Activated CD4-positive, alpha-beta T cell treated with anti-CD3 and anti-CD28 coated beads for 48 hours (primary cell): ENCODE measurements at regions not wholly inside any gene's neighbourhood (a gene's known extent, or its start where the extent isn't known, plus 50 kb on each side); places are given as distances from the start of the nearest gene placed in this dataset.
"Not testable (repeated sequence)": the region's sequence is repeated elsewhere in the genome, so short reads cannot be mapped to it uniquely, and the experiment has no call there.

Experiments used
- DNase-seq: peaks from one replicate; pipeline ENCODE4 v3.0.0-alpha.2; 2020

- no peak for DNase-seq
Observed at GRCh38 chr7:65317372-65317771, 56.3 kb upstream of the ZNF92 start.

DNA sequence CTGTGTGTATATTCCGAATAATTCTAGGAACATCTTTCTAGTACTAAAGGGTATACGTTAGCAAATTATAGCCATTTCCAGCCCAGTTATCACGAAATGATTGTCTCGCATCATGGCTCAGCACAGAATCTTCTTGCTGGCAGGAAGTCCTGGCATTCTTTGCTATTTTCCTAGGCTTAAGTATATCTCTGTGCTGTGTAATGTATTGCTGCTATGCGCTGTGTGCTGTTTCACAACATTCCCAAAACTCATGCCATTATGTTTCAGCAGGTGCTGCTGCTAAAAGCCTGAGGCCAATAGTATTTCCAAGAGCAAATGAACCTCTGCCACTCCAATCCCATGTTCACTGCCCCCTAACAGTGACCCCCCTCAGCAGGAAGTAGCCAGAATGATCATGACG, 62.9 kb upstream of the ZNF92 start:
- no peak for DNase-seq

GRCh38 chr7:65308300-65308678, 65.4 kb upstream of the ZNF92 start:
- DNase-seq, result no peak

GRCh38 chr7:65307651-65308299, 65.9 kb upstream of the ZNF92 start:
- peak; percentile 42 for DNase-seq

- no peak for DNase-seq
Observed at GRCh38 chr7:65304175-65304574, 69.5 kb upstream of the ZNF92 start.

GRCh38 chr7:65302883-65303282, 70.8 kb upstream of the ZNF92 start:
- DNase-seq, result no peak

DNA sequence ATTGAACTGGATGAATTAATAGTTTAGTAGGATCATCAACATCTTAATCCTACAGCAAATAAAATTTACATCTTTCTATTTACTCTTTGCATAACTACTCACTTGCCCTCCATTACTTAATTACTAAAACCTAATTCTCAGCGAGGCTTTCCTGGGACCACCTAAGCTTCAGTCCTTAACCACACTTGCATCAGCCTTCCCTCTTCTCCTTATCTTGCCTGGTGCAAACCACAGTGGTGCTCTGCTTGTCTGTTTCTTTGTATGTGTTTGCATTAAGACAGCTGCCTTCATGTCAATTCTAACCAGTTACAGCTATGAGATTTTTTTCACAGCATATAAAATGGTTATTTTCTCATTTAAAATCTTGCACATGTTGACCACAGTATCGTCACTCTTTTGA, 72.6 kb upstream of the ZNF92 start:
- DNase-seq, result no peak

GRCh38 chr7:65295409-65295808, 78.2 kb upstream of the ZNF92 start:
- DNase-seq, result no peak

DNA sequence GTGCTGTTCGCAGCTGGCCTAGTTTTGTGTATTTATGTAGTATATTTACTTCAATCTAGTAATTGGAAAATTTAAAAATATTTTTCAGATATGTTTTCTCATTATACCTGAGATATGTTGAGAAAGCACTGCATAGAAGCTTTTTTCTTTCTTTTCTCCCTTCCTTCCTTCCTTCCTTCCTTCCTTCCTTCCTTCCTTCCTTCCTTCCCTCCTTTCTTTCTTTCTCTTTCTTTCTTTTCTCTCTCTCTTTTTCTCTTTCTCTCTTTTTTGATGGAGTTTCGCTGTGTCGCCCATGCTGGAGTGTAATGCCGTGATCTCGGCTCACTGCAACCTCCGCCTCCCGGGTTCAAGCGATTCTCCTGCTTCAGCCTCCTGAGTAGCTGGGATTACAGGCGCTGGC, 83.3 kb upstream of the ZNF92 start:
- DNase-seq, result not testable (repeated sequence)

GRCh38 chr7:65287023-65287422, 86.6 kb upstream of the ZNF92 start:
- no peak for DNase-seq

GRCh38 chr7:65285906-65286864, 87.5 kb upstream of the ZNF92 start:
- DNase-seq, result no peak

GRCh38 chr7:65285241-65285640, 88.4 kb upstream of the ZNF92 start:
- not testable (repeated sequence) for DNase-seq

GRCh38 chr7:65279795-65280194, 93.9 kb upstream of the ZNF92 start:
- DNase-seq, result no peak

GRCh38 chr7:65276822-65277221, 96.8 kb upstream of the ZNF92 start:
- DNase-seq, result no peak

GRCh38 chr7:65271502-65271901, 102.2 kb upstream of the ZNF92 start:
- not testable (repeated sequence) for DNase-seq

GRCh38 chr7:65269150-65269856, 104.4 kb upstream of the ZNF92 start:
- peak; percentile 79 for DNase-seq

- DNase-seq, result no peak
Observed at GRCh38 chr7:65268782-65269149, 104.9 kb upstream of the ZNF92 start.

- DNase-seq, result no peak
Observed at GRCh38 chr7:65265933-65266519, 107.6 kb upstream of the ZNF92 start.

GRCh38 chr7:65264258-65264657, 109.4 kb upstream of the ZNF92 start:
- DNase-seq, result no peak

DNA sequence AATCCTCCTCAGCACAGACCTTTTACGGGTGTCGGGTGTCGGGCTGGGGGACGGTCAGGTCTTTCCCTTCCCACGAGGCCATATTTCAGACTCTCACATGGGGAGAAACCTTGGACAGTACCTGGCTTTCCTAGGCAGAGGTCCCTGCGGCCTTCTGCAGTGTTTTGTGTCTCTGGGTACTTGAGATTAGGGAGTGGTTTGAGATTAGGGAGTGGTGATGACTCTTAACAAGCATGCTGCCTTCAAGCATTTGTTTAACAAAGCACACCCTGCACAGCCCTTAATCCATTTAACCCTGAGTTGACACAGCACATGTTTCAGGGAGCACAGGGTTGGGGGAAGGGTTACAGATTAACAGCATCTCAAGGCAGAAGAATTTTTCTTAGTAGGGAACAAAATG, 113.0 kb upstream of the ZNF92 start:
- not testable (repeated sequence) for DNase-seq

DNA sequence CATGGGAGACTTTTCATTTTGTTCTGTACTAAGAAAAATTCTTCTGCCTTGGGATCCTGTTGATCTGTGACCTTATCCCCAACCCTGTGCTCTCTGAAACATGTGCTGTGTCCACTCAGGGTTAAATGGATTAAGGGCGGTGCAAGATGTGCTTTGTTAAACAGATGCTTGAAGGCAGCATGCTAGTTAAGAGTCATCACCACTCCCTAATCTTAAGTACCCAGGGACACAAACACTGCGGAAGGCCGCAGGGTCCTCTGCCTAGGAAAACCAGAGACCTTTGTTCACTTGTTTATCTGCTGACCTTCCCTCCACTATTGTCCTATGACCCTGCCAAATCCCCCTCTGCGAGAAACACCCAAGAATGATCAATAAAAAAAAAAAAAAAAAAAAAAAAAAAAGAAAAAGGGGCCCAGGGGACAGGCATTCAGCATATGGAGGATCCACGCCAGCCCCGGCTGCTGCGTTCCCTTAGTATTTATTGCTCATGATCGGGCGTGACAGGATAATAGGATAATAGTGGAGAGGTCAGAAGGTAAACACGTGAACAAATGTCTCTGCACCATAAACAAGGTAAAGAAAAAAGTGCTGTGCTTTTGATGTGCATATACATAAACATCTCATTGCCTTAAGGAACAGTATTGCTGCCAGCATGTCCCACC, 113.7 kb upstream of the ZNF92 start:
- not testable (repeated sequence) for DNase-seq

DNA sequence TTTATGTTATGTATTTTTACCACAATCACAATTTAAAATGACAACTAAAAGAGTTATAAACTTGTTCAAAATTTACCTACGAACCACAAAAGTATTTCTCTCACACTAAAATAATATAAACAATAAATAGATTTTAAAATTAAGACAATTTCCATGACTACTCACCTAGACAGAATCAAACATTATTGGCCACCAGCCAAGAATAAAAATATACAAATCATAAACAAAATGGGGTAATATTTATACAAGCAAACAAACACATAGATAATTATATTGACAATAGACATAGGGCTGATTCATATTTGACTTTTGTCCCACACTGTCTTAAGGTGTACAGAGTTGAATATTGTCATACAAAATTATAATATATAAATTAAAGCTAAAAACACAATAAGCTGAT, 119.6 kb upstream of the ZNF92 start:
- no peak for DNase-seq
